H1 (cell line): ENCODE measurements at regions not wholly inside any gene's neighbourhood (a gene's known extent, or its start where the extent isn't known, plus 50 kb on each side); places are given as distances from the start of the nearest gene placed in this dataset.

Experiments used
- CHD2 ChIP-seq: IDR thresholded peaks from 2 replicates; pipeline ENCODE4 v1.6.1; 2012; ENCODE audit warnings: low read length, improper control_type of control experiment
- POLR2A ChIP-seq, 2 experiments: IDR thresholded peaks; 1 replicate in 1 of 2; 2 replicates in 1 of 2; pipeline ENCODE4 v1.6.1; 2011; ENCODE audit warnings: low read depth in 2 of 2, low read length in 2 of 2, mild to moderate bottlenecking in 2 of 2; ENCODE audit errors: control extremely low read depth in 1 of 2
- SIN3A ChIP-seq, 2 experiments: IDR thresholded peaks in 1 of 2; conservative IDR thresholded peaks in 1 of 2; 2 replicates each; pipeline ENCODE4 v1.6.1; 2011 to 2012; ENCODE audit warnings: low read length in 2 of 2, improper control_type of control experiment in 1 of 2, low read depth in 1 of 2, mild to moderate bottlenecking in 1 of 2
- SP1 ChIP-seq: IDR thresholded peaks from 2 replicates; pipeline ENCODE4 v1.6.1; 2011; ENCODE audit warnings: low read depth, low read length
- ZNF274 ChIP-seq: IDR thresholded peaks from 2 replicates; pipeline ENCODE4 v1.7.0; 2012; ENCODE audit warnings: low read length, borderline replicate concordance; ENCODE audit errors: extremely low read depth
- TF ChIP-seq, protein P1 (sequence below), 3 experiments: IDR thresholded peaks; 1 replicate in 2 of 3; 2 replicates in 1 of 3; pipeline versions ENCODE4 v1.5.1 to v1.6.1; 2011; ENCODE audit warnings: low read length in 3 of 3, mild to moderate bottlenecking in 3 of 3, inconsistent platforms in 2 of 3, low read depth in 1 of 3, moderate library complexity in 1 of 3; ENCODE audit not compliant: insufficient read depth in 1 of 3; ENCODE audit errors: control extremely low read depth in 1 of 3

DNA sequence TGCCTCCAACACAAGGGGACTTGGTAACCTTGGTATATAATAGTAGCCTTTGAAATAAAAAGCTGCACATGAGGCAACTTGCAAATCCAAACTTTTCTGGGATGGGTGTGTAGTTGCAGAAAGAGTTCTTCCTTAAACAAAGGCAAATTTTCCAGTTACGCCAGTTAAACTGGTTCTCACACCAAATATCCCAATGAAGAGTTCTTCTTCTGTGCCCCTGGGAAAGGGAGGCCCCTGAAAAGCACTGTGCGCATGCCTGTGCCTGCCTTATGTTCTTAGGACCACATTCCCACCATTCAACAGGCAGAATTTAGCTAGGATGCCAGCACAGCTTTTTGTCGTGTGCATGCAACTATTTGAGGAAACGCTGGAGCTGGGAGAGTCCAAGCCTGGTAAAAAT, 164.8 kb upstream of the SLC25A13 start:
- TF ChIP-seq, protein P1, sequence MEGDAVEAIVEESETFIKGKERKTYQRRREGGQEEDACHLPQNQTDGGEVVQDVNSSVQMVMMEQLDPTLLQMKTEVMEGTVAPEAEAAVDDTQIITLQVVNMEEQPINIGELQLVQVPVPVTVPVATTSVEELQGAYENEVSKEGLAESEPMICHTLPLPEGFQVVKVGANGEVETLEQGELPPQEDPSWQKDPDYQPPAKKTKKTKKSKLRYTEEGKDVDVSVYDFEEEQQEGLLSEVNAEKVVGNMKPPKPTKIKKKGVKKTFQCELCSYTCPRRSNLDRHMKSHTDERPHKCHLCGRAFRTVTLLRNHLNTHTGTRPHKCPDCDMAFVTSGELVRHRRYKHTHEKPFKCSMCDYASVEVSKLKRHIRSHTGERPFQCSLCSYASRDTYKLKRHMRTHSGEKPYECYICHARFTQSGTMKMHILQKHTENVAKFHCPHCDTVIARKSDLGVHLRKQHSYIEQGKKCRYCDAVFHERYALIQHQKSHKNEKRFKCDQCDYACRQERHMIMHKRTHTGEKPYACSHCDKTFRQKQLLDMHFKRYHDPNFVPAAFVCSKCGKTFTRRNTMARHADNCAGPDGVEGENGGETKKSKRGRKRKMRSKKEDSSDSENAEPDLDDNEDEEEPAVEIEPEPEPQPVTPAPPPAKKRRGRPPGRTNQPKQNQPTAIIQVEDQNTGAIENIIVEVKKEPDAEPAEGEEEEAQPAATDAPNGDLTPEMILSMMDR (IDR thresholded peaks at IDR 0.05; ENCODE audit: control extremely low read depth in 1 of 3, insufficient read depth in 1 of 3, low read depth in 1 of 3, low read length in 3 of 3), result no peak
- TF ChIP-seq SP1 (no peak), ZNF274 (no peak), POLR2A (IDR thresholded peaks at IDR 0.05; ENCODE audit: control extremely low read depth in 1 of 2, low read depth in 2 of 2, low read length in 2 of 2) (no peak), SIN3A (conservative IDR thresholded peaks at IDR 0.05 in 1 of 2, IDR thresholded peaks at IDR 0.05 in 1 of 2; ENCODE audit: low read depth in 1 of 2, low read length in 2 of 2) (no peak), CHD2 (no peak)
